ENCODE measurements at regions not wholly inside any gene's neighbourhood (a gene's known extent, or its start where the extent isn't known, plus 50 kb on each side); places are given as distances from the start of the nearest gene placed in this dataset.

DNA sequence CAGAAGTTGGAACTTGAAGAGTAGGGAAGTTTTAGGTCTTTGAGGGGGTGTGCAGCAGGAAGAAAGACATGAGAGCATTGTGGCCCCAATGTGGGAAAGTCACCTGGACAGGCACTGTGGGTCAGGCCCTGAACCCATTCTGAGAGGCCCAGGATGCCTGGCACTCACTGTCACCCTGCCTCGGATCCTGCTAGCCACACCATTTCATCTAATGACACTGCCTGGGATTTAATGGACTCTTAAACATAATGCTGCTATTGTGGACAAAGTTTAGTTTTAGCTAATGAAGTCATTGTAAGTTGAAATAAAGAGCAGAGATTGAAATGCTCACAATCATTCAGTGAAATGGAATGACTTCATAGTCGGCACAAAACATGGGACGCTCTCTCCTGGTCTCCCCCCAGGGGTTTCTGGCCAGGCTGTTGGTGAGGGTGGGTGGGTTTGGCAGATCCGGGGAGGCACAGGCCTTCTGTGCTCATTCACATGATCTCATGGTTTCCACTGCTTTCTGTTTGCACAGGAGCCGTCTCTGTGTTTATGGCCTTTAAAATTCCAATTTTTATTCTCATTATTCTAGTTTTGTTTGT, 141.8 kb upstream of the KLHL29 start:
- Histone ChIP-seq H3K4me1 (no peaks in the 10 kb centered on the region), H3K27ac (no peak overlapping the region), H3K27me3 (no peaks in the 10 kb centered on the region), H3K9me3 (no peaks in the 10 kb centered on the region), H3K36me3 (no peaks in the 10 kb centered on the region), H3K9ac (ENCODE audit: low read depth in 2 of 2, low read length in 2 of 2) (no peak overlapping the region), H3K4me3 (no peak overlapping the region)
- intact Hi-C loops (cut with DNase I): no loop called here
- DNase-seq: no peak
- TF ChIP-seq, protein P1, sequence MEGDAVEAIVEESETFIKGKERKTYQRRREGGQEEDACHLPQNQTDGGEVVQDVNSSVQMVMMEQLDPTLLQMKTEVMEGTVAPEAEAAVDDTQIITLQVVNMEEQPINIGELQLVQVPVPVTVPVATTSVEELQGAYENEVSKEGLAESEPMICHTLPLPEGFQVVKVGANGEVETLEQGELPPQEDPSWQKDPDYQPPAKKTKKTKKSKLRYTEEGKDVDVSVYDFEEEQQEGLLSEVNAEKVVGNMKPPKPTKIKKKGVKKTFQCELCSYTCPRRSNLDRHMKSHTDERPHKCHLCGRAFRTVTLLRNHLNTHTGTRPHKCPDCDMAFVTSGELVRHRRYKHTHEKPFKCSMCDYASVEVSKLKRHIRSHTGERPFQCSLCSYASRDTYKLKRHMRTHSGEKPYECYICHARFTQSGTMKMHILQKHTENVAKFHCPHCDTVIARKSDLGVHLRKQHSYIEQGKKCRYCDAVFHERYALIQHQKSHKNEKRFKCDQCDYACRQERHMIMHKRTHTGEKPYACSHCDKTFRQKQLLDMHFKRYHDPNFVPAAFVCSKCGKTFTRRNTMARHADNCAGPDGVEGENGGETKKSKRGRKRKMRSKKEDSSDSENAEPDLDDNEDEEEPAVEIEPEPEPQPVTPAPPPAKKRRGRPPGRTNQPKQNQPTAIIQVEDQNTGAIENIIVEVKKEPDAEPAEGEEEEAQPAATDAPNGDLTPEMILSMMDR (IDR thresholded peaks at IDR 0.05): no peak

DNA sequence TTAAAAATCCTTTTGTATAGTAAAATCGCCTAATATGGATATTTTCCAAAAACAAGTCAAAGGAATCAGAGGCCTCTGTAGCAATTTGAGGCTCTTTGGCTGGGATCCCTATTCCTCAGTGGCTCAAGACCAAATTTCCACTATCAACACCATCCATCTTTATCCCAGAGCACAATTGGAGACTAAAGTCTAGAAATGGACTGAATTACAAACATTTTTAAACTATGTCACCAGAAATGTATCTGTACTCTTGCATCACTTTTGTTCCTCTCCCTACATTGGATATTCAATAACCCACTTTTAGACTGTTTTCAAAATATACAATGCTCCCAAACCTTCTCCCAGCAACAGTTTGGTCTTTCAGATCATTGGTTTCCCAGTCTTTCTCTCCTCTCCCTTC, 140.4 kb upstream of the KLHL29 start:
- TF ChIP-seq, protein P1 (IDR thresholded peaks at IDR 0.05): no peak
- Histone ChIP-seq H3K9me3 (no peaks in the 10 kb centered on the region), H3K36me3 (no peaks in the 10 kb centered on the region), H3K27ac (no peak overlapping the region), H3K4me3 (no peak overlapping the region), H3K27me3 (no peaks in the 10 kb centered on the region), H3K9ac (ENCODE audit: low read depth in 2 of 2, low read length in 2 of 2) (no peak overlapping the region), H3K4me1 (no peaks in the 10 kb centered on the region)
- intact Hi-C loops (cut with DNase I): no loop called here
- no peak for DNase-seq

DNA sequence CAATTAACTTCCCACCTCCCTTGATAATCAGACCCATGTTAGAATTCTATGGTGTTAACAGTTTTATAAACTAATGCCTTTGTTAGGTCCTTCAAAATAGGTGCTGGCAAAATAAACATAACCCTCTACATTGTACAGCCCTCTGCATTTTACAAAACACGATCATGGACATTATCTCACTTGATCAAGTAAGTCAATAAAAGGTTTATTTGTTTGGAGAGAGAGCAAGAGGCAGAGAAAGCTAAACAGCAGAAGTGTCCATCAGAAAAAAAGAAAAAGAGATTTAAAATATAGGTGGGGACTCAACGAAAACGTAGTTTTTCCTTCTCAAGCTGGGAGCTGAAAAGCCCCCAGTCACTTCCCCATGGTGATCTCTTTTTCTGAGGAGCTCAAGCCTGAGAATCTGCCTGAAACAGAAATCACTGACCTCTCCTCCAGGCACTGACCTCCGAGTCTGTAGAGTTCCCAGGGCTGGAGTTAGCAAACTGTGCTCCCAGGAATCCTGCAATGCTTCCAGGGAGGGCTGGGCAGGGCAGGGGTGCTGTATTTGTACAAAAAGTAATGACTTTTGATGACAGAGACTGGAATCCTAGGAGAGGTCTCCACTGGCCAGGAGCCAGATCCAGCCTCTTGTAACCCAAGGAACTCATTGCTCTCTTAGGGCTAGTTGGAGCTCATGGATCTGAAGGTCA, 137.8 kb upstream of the KLHL29 start:
- DNase-seq: no peak
- intact Hi-C loops (cut with DNase I): no loop called here
- TF ChIP-seq, protein P1 (IDR thresholded peaks at IDR 0.05): no peak
- Histone ChIP-seq H3K9me3 (no peaks in the 10 kb centered on the region), H3K4me3 (no peak overlapping the region), H3K27me3 (no peaks in the 10 kb centered on the region), H3K27ac (no peak overlapping the region), H3K4me1 (no peaks in the 10 kb centered on the region), H3K36me3 (no peaks in the 10 kb centered on the region), H3K9ac (ENCODE audit: low read depth in 2 of 2, low read length in 2 of 2) (no peak overlapping the region)

DNA sequence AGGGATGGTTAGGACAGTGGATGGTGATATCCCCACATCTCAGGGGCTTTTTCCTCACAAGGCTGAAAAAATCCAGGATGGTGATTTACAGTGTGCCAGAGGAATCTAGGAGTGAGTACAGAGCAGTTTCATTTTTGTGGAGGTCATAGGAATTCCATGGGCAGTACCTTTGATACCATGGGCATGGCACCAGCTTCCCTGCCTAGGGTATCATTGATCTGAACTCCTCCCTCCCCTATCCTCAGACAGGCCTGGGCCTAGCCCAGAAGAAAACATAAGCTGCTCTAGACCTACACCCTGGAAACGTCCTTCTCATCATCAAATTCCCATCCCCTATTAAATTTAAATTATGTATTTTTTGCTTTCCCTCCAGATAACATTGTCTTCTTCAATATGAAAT, 136.3 kb upstream of the KLHL29 start:
- Histone ChIP-seq H3K9me3 (no peaks in the 10 kb centered on the region), H3K36me3 (no peaks in the 10 kb centered on the region), H3K4me1 (no peaks in the 10 kb centered on the region), H3K27me3 (no peaks in the 10 kb centered on the region), H3K9ac (ENCODE audit: low read depth in 2 of 2, low read length in 2 of 2) (no peak overlapping the region), H3K4me3 (no peak overlapping the region), H3K27ac (no peak overlapping the region)
- DNase-seq: no peak
- TF ChIP-seq, protein P1 (IDR thresholded peaks at IDR 0.05): no peak
- intact Hi-C loops (cut with DNase I): no loop called here

DNA sequence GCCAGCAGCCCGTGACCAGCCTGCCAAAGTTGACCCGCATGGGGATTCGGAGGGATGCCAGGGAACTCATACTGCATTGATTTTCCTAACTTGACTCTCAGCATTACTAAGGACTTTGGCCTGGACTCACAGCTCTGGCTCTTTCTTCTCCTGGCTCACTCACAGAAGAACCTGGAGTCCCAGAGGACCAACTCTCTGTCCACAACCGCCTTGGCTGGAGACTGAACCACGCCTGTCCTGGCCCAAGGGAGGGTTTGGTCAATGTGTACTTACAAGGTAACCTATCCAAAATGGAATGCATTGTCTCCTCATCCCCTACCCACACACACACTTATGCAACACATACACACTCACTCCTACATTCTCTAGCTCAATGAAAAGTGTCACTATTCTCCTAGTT, 135.6 kb upstream of the KLHL29 start:
- no peak overlapping the region for H3K27ac ChIP-seq
- TF ChIP-seq, protein P1 (IDR thresholded peaks at IDR 0.05): no peak

More for the DNA sequence above, 135.6 kb upstream of the KLHL29 start:
- no peaks in the 10 kb centered on the region for H3K9me3 ChIP-seq
- H3K9ac ChIP-seq (ENCODE audit: low read depth in 2 of 2, low read length in 2 of 2): no peak overlapping the region
- no peaks in the 10 kb centered on the region for H3K36me3 ChIP-seq
- no peak overlapping the region for H3K4me3 ChIP-seq
- no peaks in the 10 kb centered on the region for H3K4me1 ChIP-seq
- intact Hi-C loops (cut with DNase I): no loop called here
- H3K27me3 ChIP-seq: no peaks in the 10 kb centered on the region
- DNase-seq: no peak

Measured in colonic mucosa (tissue), 4 donors.